SK-N-SH treated with all-trans-retinoic acid at 6 μM for 48 hours (cell line): ENCODE measurements at regions not wholly inside any gene's neighbourhood (a gene's known extent, or its start where the extent isn't known, plus 50 kb on each side); places are given as distances from the start of the nearest gene placed in this dataset.

Experiments
- ATAC-seq: fragments of 200-7000 bp; cut with Tn5 transposase; 3 replicates; pipeline ENCODE4 v1.9.1; 2020; ENCODE audit warnings: mild to moderate bottlenecking, moderate library complexity
- ARNTL ChIP-seq: fragments of 450-650 bp; formaldehyde crosslinking; IDR thresholded peaks from 2 replicates; pipeline ENCODE4 v1.5.0; 2020; ENCODE audit warnings: low read depth, mild to moderate bottlenecking, moderate library complexity, borderline replicate concordance
- BACH2 ChIP-seq: fragments of 250-450 bp; sonication (Bioruptor Pico); IDR thresholded peaks from 2 replicates; pipeline ENCODE4 v1.9.0; 2021; ENCODE audit warnings: mild to moderate bottlenecking, borderline replicate concordance
- CSDC2 ChIP-seq: fragments of 250-450 bp; sonication (Bioruptor Pico); IDR thresholded peaks from 2 replicates; pipeline ENCODE4 v1.5.0; 2020; ENCODE audit warnings: mild to moderate bottlenecking, moderate library complexity
- CSRNP3 ChIP-seq: fragments of 250-450 bp; sonication (Bioruptor Pico); IDR thresholded peaks from 2 replicates; pipeline ENCODE4 v1.5.1; 2021; ENCODE audit warnings: mild to moderate bottlenecking, moderate library complexity
- POU6F1 ChIP-seq: fragments of 250-450 bp; sonication (Bioruptor Pico); IDR thresholded peaks from 2 replicates; pipeline ENCODE4 v1.8.0; 2021; ENCODE audit warnings: low read depth, mild to moderate bottlenecking, moderate library complexity, borderline replicate concordance
- PPARA ChIP-seq: fragments of 250-450 bp; sonication (Bioruptor Pico); IDR thresholded peaks from 2 replicates; pipeline ENCODE4 v1.5.0; 2020; ENCODE audit warnings: mild to moderate bottlenecking, borderline replicate concordance
- RARB ChIP-seq: fragments of 250-450 bp; sonication (Bioruptor Pico); IDR thresholded peaks from 2 replicates; pipeline ENCODE4 v1.8.0; 2021; ENCODE audit warnings: mild to moderate bottlenecking, moderate library complexity
- SNAI2 ChIP-seq: fragments of 250-450 bp; sonication (Bioruptor Pico); IDR thresholded peaks from 2 replicates; pipeline ENCODE4 v1.5.0; 2020; ENCODE audit warnings: mild to moderate bottlenecking, moderate library complexity
- TCF4 ChIP-seq: fragments of 250-450 bp; sonication (Bioruptor Pico); IDR thresholded peaks from 2 replicates; pipeline ENCODE4 v1.8.0; 2021; ENCODE audit warnings: mild to moderate bottlenecking, moderate library complexity, borderline replicate concordance
- TOX ChIP-seq: fragments of 250-450 bp; sonication (Bioruptor Pico); IDR thresholded peaks from 2 replicates; pipeline ENCODE4 v1.8.0; 2021; ENCODE audit warnings: mild to moderate bottlenecking, moderate library complexity, borderline replicate concordance
- ZC3H10 ChIP-seq: fragments of 250-450 bp; sonication (Bioruptor Pico); IDR thresholded peaks from 2 replicates; pipeline ENCODE4 v1.5.1; 2021; ENCODE audit warnings: mild to moderate bottlenecking, moderate library complexity
- ZFP30 ChIP-seq: fragments of 450-650 bp; formaldehyde crosslinking; IDR thresholded peaks from 2 replicates; pipeline ENCODE4 v1.5.0; 2022; ENCODE audit warnings: mild to moderate bottlenecking, moderate library complexity
- ZNF565 ChIP-seq: fragments of 450-650 bp; formaldehyde crosslinking; conservative IDR thresholded peaks from 2 replicates; pipeline ENCODE4 v1.5.0; 2020; ENCODE audit warnings: low read depth, mild to moderate bottlenecking, moderate library complexity
- ZNF70 ChIP-seq: fragments of 450-650 bp; formaldehyde crosslinking; IDR thresholded peaks from 2 replicates; pipeline ENCODE4 v1.5.0; 2020; ENCODE audit warnings: mild to moderate bottlenecking, moderate library complexity
- ZNF8 ChIP-seq: fragments of 450-650 bp; formaldehyde crosslinking; IDR thresholded peaks from 2 replicates; pipeline ENCODE4 v1.5.0; 2020; ENCODE audit warnings: mild to moderate bottlenecking, moderate library complexity

GRCh38 chr20:53879048-53879684 is 191.2 kb downstream of the BCAS1 start (continued):
- TF ChIP-seq POU6F1 (no peak), TCF4 (CRISPR knock-in tag) (no peak), SNAI2 (no peak)
- TF ChIP-seq, all 23 proteins: peak for 0

- no peak for ATAC-seq
- TF ChIP-seq ZC3H10: no peak
- no peak for TF ChIP-seq POU6F1
- TF ChIP-seq TOX (CRISPR knock-in tag): no peak
- no peak for TF ChIP-seq CSDC2 (CRISPR knock-in tag)
These were observed 191.9 kb downstream of the BCAS1 start for GRCh38 chr20:53878262-53879047.

GRCh38 chr20:53876956-53877355 is 193.4 kb downstream of the BCAS1 start:
- TF ChIP-seq ZNF8 (CRISPR knock-in tag) (no peak), ZNF70 (CRISPR knock-in tag) (no peak), ARNTL (CRISPR knock-in tag) (no peak), SNAI2 (no peak), BACH2 (CRISPR knock-in tag) (no peak)
- ATAC-seq: no peak

GRCh38 chr20:53876470-53876869 is 193.9 kb downstream of the BCAS1 start:
- TF ChIP-seq RARB (CRISPR knock-in tag) (no peak), TCF4 (CRISPR knock-in tag) (no peak), ZNF565 (CRISPR knock-in tag) (no peak), BACH2 (CRISPR knock-in tag) (no peak)
- ATAC-seq: no peak

GRCh38 chr20:53875452-53875851 is 194.9 kb downstream of the BCAS1 start:
- no peak for ATAC-seq

More at GRCh38 chr20:53875452-53875851, 194.9 kb downstream of the BCAS1 start:
- no peak for TF ChIP-seq CSDC2 (CRISPR knock-in tag)
- no peak for TF ChIP-seq CSRNP3 (CRISPR knock-in tag)
- TF ChIP-seq TOX (CRISPR knock-in tag): no peak
- no peak for TF ChIP-seq ZNF70 (CRISPR knock-in tag)
- no peak for TF ChIP-seq SNAI2
- no peak for TF ChIP-seq PPARA (CRISPR knock-in tag)
- no peak for TF ChIP-seq ZFP30
- no peak for TF ChIP-seq POU6F1
